Ishikawa (cell line): ENCODE measurements at regions not wholly inside any gene's neighbourhood (a gene's known extent, or its start where the extent isn't known, plus 50 kb on each side); places are given as distances from the start of the nearest gene placed in this dataset.

ENCODE experiments used
- CEBPB ChIP-seq: IDR thresholded peaks from 2 replicates; pipeline ENCODE4 v1.6.1; 2012
- CREB1 ChIP-seq: IDR thresholded peaks from 2 replicates; pipeline ENCODE4 v1.6.1; 2012; ENCODE audit warnings: low read depth
- EGR1 ChIP-seq: IDR thresholded peaks from 2 replicates; pipeline ENCODE4 v1.6.1; 2012
- EP300 ChIP-seq: IDR thresholded peaks from 2 replicates; pipeline ENCODE4 v1.6.1; 2012; ENCODE audit warnings: borderline replicate concordance
- FOXM1 ChIP-seq: IDR thresholded peaks from 2 replicates; pipeline ENCODE4 v1.6.1; 2012; ENCODE audit warnings: low read depth, borderline replicate concordance
- NFIC ChIP-seq: IDR thresholded peaks from 2 replicates; pipeline ENCODE4 v1.6.1; 2012
- RAD21 ChIP-seq: IDR thresholded peaks from 2 replicates; pipeline ENCODE4 v1.6.1; 2012; ENCODE audit warnings: low read depth
- TAF1 ChIP-seq: IDR thresholded peaks from 2 replicates; pipeline ENCODE4 v1.6.1; 2012; ENCODE audit warnings: low read depth, mild to moderate bottlenecking
- TCF12 ChIP-seq: IDR thresholded peaks from 2 replicates; pipeline ENCODE4 v1.6.1; 2012; ENCODE audit warnings: low read depth
- TEAD4 ChIP-seq: IDR thresholded peaks from 2 replicates; pipeline ENCODE4 v1.6.1; 2012
- USF1 ChIP-seq: IDR thresholded peaks from 2 replicates; pipeline ENCODE4 v1.6.1; 2012
- YY1 ChIP-seq: IDR thresholded peaks from 2 replicates; pipeline ENCODE4 v1.6.1; 2012; ENCODE audit warnings: low read depth
- ZBTB7A ChIP-seq: IDR thresholded peaks from 2 replicates; pipeline ENCODE4 v1.6.1; 2012; ENCODE audit warnings: low read depth
- TF ChIP-seq, protein P1 (sequence below): IDR thresholded peaks from 2 replicates; pipeline ENCODE4 v1.6.1; 2012
- TF ChIP-seq, protein P2 (sequence below): IDR thresholded peaks from 2 replicates; pipeline ENCODE4 v1.6.1; 2012; ENCODE audit warnings: low read depth, mild to moderate bottlenecking

DNA sequence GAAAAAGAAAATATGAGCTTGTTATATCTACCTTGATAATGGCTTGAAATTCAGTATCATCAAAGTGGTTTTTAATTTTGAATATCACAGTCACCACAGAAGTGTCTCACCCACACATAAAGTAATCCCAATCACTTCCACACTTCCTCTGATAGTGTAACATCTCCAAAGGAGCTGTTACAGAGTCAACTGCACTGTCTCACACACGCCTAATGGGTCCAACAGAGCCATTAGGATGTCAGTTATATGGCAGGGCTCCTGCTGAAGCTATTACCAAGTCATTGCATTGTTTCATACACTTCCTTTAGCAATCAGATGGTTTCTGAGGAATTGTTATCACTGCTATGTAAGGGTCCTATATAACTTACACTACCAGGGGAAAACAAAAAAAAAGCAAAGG lies 432.1 kb upstream of the TEX13C start:
- no peak for TF ChIP-seq CREB1
- TF ChIP-seq TEAD4 = no peak
- no peak for TF ChIP-seq RAD21
- TF ChIP-seq EP300 = no peak
- no peak for TF ChIP-seq CEBPB
- no peak for TF ChIP-seq USF1
- TF ChIP-seq, protein P1, sequence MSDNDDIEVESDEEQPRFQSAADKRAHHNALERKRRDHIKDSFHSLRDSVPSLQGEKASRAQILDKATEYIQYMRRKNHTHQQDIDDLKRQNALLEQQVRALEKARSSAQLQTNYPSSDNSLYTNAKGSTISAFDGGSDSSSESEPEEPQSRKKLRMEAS = no peak
- no peak for TF ChIP-seq TCF12
- TF ChIP-seq EGR1 = no peak
- TF ChIP-seq FOXM1 = no peak
- TF ChIP-seq, protein P2, sequence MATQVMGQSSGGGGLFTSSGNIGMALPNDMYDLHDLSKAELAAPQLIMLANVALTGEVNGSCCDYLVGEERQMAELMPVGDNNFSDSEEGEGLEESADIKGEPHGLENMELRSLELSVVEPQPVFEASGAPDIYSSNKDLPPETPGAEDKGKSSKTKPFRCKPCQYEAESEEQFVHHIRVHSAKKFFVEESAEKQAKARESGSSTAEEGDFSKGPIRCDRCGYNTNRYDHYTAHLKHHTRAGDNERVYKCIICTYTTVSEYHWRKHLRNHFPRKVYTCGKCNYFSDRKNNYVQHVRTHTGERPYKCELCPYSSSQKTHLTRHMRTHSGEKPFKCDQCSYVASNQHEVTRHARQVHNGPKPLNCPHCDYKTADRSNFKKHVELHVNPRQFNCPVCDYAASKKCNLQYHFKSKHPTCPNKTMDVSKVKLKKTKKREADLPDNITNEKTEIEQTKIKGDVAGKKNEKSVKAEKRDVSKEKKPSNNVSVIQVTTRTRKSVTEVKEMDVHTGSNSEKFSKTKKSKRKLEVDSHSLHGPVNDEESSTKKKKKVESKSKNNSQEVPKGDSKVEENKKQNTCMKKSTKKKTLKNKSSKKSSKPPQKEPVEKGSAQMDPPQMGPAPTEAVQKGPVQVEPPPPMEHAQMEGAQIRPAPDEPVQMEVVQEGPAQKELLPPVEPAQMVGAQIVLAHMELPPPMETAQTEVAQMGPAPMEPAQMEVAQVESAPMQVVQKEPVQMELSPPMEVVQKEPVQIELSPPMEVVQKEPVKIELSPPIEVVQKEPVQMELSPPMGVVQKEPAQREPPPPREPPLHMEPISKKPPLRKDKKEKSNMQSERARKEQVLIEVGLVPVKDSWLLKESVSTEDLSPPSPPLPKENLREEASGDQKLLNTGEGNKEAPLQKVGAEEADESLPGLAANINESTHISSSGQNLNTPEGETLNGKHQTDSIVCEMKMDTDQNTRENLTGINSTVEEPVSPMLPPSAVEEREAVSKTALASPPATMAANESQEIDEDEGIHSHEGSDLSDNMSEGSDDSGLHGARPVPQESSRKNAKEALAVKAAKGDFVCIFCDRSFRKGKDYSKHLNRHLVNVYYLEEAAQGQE = no peak
- no peak for TF ChIP-seq ZBTB7A
- no peak for TF ChIP-seq TAF1
- no peak for TF ChIP-seq YY1
- no peak for TF ChIP-seq NFIC

DNA sequence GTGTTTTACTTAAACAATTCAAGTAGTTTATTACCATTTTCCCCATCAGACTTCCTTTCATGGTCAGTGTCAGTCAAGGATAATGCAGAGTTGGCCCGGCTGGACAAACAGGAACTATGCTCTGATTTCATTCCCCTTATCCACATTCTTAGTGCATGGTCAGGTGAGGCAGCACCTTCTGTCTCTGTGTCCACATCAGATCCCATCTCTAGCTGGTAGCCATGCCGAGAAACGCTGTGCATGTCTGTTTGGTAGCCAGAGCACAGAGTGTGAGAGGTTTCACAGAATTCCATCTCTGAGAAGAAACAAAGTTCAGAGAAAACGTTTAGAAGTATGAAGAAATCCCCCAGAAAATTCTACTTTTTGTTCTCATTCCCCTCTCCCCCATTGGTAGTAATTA lies 423.7 kb upstream of the TEX13C start:
- TF ChIP-seq EP300 = no peak
- TF ChIP-seq TAF1 = no peak
- TF ChIP-seq TCF12 = no peak
- TF ChIP-seq EGR1 = no peak
- no peak for TF ChIP-seq RAD21
- TF ChIP-seq YY1 = no peak
- no peak for TF ChIP-seq NFIC
- TF ChIP-seq CEBPB = no peak
- TF ChIP-seq TEAD4 = no peak
- TF ChIP-seq, protein P1 = no peak
- TF ChIP-seq CREB1 = no peak
- TF ChIP-seq, protein P2 = no peak
- no peak for TF ChIP-seq USF1
- no peak for TF ChIP-seq FOXM1
- no peak for TF ChIP-seq ZBTB7A

DNA sequence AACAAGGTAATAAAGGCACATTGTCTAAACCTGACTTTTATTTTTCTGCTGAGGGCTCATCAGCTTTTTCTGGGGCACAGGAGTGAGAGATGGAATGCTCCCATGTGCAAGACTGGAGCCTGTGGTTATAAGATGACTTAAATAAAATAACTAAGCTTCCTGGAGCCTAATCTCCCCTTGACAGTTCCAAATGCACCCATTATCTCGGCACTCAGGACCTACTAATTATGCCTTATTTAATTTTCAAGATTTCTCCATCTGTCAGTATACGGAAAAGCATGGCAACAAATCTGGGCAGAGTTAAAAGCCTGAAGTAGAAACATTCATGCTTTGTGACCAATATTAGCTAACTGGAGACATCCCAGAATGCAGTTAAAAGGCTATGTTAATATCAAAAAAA lies 416.7 kb upstream of the TEX13C start:
- no peak for TF ChIP-seq CREB1
- no peak for TF ChIP-seq FOXM1
- TF ChIP-seq, protein P1 = no peak
- TF ChIP-seq EP300 = no peak
- TF ChIP-seq NFIC = no peak
- TF ChIP-seq TAF1 = no peak
- TF ChIP-seq TCF12 = no peak
- no peak for TF ChIP-seq TEAD4
- TF ChIP-seq CEBPB = no peak
- TF ChIP-seq, protein P2 = no peak
- no peak for TF ChIP-seq YY1
- TF ChIP-seq RAD21 = no peak
- no peak for TF ChIP-seq ZBTB7A
- no peak for TF ChIP-seq EGR1
- TF ChIP-seq USF1 = no peak

- no peak for TF ChIP-seq NFIC
- TF ChIP-seq USF1 = no peak
- no peak for TF ChIP-seq RAD21
- TF ChIP-seq TAF1 = no peak
- TF ChIP-seq TEAD4 = no peak
- no peak for TF ChIP-seq ZBTB7A
Measured at GRCh38 chrX:124910611-124911010, 409.1 kb upstream of the TEX13C start.
